Osteocyte (in vitro differentiated cells): ENCODE measurements at regions not wholly inside any gene's neighbourhood (a gene's known extent, or its start where the extent isn't known, plus 50 kb on each side); places are given as distances from the start of the nearest gene placed in this dataset.

Experiments used
- DNase-seq: peaks from one replicate; pipeline ENCODE4 v3.0.0; 2021; ENCODE audit warnings: mixed read lengths; ENCODE audit not compliant: unreplicated experiment; ENCODE audit errors: extremely low spot score
- H3K27ac Mint-ChIP-seq: one replicate; pipeline ENCODE4 v1.8.0; 2021; ENCODE audit warnings: mild to moderate bottlenecking, mixed read lengths; ENCODE audit not compliant: unreplicated experiment
- H3K27me3 Mint-ChIP-seq: one replicate; pipeline ENCODE4 v1.8.0; 2021; ENCODE audit warnings: mixed read lengths; ENCODE audit not compliant: unreplicated experiment
- H3K36me3 Mint-ChIP-seq: one replicate; pipeline ENCODE4 v1.8.0; 2021; ENCODE audit warnings: mixed read lengths; ENCODE audit not compliant: unreplicated experiment
- H3K4me1 Mint-ChIP-seq: one replicate; pipeline ENCODE4 v1.8.0; 2021; ENCODE audit warnings: mixed read lengths; ENCODE audit not compliant: unreplicated experiment
- H3K4me3 Mint-ChIP-seq: one replicate; pipeline ENCODE4 v1.8.0; 2021; ENCODE audit warnings: mild to moderate bottlenecking, moderate library complexity, mixed read lengths; ENCODE audit not compliant: unreplicated experiment
- H3K9me3 Mint-ChIP-seq: one replicate; pipeline ENCODE4 v1.8.0; 2021; ENCODE audit warnings: mixed read lengths; ENCODE audit not compliant: unreplicated experiment
- TF ChIP-seq, protein P1 (sequence below): fragments of 200-600 bp; sonication (generic); IDR thresholded peaks from 2 replicates; pipeline ENCODE4 v1.5.0; 2021; ENCODE audit warnings: antibody characterized with exemption, mild to moderate bottlenecking, moderate library complexity

DNA sequence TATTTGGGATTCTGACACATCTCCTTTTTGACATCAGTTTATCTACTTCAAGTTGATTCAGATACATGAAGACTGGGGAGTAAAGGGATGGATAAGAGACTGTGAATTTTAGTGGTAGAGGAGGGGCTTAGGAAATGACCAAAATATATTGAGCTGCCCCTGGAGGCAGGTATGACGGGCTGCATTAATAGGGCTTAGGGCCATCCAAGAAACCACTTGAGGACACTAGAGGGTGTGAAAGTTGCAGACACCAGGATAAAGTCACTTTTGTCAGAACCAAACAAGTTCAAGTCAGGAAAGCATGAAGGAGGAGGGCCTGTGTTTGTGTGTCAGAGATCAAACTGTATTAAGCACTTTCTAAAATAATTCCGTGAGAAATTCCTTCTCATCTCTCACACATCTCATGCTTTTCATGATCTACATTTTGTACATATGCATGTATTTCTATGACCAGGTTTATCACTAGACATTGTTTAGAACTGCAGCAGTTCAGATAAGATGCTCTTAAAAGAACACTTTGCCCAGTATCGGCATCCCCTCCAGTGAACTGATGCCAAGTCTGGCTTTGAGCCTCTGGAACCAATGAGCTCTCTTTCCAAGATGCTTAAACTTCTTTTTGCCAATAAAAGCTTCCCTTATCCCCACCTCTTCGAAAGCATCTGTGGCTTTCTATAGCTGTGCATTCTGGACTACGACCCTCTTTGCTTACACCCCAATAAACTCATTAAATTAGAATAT, 136.9 kb downstream of the SLC38A1 start:
- Mint-ChIP-seq H3K27me3 (peaks cover 12% of the 10 kb centered on the region), H3K27ac (no peak overlapping the region), H3K4me1 (peaks cover 9% of the 10 kb centered on the region), H3K36me3 (no peaks in the 10 kb centered on the region), H3K4me3 (no peak overlapping the region), H3K9me3 (no peaks in the 10 kb centered on the region)
- TF ChIP-seq, protein P1, sequence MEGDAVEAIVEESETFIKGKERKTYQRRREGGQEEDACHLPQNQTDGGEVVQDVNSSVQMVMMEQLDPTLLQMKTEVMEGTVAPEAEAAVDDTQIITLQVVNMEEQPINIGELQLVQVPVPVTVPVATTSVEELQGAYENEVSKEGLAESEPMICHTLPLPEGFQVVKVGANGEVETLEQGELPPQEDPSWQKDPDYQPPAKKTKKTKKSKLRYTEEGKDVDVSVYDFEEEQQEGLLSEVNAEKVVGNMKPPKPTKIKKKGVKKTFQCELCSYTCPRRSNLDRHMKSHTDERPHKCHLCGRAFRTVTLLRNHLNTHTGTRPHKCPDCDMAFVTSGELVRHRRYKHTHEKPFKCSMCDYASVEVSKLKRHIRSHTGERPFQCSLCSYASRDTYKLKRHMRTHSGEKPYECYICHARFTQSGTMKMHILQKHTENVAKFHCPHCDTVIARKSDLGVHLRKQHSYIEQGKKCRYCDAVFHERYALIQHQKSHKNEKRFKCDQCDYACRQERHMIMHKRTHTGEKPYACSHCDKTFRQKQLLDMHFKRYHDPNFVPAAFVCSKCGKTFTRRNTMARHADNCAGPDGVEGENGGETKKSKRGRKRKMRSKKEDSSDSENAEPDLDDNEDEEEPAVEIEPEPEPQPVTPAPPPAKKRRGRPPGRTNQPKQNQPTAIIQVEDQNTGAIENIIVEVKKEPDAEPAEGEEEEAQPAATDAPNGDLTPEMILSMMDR, result peak; percentile 21
- DNase-seq, result no peak

DNA sequence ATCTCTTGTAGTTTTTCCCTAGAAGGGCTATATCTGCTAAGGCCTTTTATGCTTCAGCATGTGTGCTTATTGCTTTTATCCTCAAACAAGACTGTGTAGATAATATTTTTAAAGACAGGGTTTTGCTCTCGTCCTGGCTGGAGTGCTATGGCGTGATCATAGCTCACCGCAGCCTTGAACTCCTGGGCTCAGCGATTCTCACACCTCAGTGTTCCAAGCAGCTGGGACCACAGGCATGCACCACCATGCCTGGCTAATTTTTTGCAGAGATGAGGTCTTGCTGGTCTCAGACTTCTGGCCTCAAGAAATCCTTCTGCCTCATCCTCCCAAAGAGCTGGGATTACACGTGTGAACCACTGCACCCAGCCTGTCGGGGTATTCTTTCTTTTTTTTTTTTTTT, 137.3 kb upstream of the SCAF11 start:
- H3K36me3 Mint-ChIP-seq, result no peaks in the 10 kb centered on the region

DNA sequence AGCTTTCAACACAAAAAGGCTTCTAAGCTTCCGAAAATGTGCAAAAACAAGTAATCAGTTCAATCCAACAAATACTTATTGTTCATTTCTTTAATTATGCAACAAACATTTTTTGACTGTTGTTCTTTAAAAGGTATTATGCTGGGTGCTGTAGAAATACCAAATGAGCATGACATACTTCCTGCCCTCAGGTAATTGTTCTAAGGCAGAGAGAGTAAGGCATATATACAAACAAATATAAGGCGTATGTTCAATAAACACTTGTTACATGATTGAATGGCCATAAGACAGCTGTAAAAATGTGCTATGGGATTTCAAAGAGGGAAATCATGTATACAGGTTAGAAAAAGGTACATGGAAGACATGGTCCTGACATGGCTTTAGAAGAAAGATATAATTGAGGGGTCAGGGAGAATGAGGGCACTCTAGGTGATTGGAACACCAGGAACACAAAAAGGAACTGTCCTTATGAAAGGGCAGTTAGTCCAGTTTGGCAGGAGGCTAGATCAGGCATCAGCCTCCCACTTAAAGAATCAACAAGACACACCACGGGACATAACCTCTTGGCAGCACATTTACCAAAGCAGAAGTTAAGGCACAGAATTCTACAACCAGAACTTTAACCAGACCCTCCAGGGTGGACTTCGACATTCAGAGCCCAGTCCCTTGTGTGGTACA, 135.8 kb upstream of the SCAF11 start:
- TF ChIP-seq, protein P1, result no peak
- Mint-ChIP-seq H3K27ac (no peak overlapping the region), H3K4me1 (peaks cover 13% of the 10 kb centered on the region), H3K9me3 (no peaks in the 10 kb centered on the region), H3K27me3 (peaks cover 14% of the 10 kb centered on the region), H3K36me3 (no peaks in the 10 kb centered on the region), H3K4me3 (no peak overlapping the region)
- DNase-seq, result no peak

More for the DNA sequence above, 137.3 kb upstream of the SCAF11 start:
- TF ChIP-seq, protein P1, result no peak
- H3K4me1 Mint-ChIP-seq, result peaks cover 13% of the 10 kb centered on the region
- DNase-seq, result no peak
- H3K9me3 Mint-ChIP-seq, result no peaks in the 10 kb centered on the region
- no peak overlapping the region for H3K4me3 Mint-ChIP-seq
- peaks cover 13% of the 10 kb centered on the region for H3K27me3 Mint-ChIP-seq
- H3K27ac Mint-ChIP-seq, result no peak overlapping the region

DNA sequence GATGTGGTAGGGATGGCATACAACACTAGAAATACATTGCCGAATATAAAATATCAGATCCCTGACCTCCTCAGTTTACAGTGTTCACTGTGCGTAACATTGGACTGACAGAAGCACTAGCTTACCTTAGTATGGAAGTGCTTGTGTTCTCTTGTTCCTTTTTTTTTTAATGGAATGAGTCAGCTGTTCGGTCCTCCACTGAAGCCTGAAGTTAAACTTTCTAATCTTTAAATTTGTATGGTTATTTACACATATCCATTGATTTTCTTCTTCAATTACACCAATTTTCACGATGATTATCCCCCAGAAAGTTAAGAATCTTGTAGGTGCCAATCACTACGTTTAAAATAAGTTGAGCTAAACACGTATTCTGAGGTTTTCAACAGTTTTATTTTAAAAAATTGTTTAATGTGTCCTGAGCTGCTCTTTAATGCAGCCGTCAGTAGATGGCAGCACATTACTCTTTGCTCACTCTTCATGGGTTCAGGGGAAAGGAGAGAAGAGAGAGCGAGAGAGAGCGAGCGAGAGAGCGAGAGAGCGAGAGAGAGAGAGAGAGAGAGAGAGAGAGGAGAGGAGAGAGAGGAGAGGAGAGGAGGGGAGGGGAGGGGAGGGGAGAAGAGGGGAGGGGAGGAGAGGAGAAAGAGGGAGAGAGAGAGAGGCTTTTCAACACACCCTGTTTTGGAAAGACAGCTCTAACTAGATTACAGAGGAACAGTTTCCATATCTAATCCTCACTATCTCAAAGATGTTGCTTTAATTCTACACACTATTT, 134.7 kb upstream of the SCAF11 start:
- no peaks in the 10 kb centered on the region for H3K9me3 Mint-ChIP-seq
- H3K36me3 Mint-ChIP-seq, result no peaks in the 10 kb centered on the region
- H3K27ac Mint-ChIP-seq, result peak overlapping the region; percentile 40
- peak overlapping the region; percentile 56 for H3K4me3 Mint-ChIP-seq
- TF ChIP-seq, protein P1, result peak; percentile 71
- no peak for DNase-seq
- H3K4me1 Mint-ChIP-seq, result peaks cover 13% of the 10 kb centered on the region
- H3K27me3 Mint-ChIP-seq, result peaks cover 14% of the 10 kb centered on the region
